ENCODE measurements at regions not wholly inside any gene's neighbourhood (a gene's known extent, or its start where the extent isn't known, plus 50 kb on each side); places are given as distances from the start of the nearest gene placed in this dataset.

GRCh38 chr1:10897981-10898728, 101.7 kb upstream of the CASZ1 start:
- TF ChIP-seq, protein P1, sequence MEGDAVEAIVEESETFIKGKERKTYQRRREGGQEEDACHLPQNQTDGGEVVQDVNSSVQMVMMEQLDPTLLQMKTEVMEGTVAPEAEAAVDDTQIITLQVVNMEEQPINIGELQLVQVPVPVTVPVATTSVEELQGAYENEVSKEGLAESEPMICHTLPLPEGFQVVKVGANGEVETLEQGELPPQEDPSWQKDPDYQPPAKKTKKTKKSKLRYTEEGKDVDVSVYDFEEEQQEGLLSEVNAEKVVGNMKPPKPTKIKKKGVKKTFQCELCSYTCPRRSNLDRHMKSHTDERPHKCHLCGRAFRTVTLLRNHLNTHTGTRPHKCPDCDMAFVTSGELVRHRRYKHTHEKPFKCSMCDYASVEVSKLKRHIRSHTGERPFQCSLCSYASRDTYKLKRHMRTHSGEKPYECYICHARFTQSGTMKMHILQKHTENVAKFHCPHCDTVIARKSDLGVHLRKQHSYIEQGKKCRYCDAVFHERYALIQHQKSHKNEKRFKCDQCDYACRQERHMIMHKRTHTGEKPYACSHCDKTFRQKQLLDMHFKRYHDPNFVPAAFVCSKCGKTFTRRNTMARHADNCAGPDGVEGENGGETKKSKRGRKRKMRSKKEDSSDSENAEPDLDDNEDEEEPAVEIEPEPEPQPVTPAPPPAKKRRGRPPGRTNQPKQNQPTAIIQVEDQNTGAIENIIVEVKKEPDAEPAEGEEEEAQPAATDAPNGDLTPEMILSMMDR (IDR thresholded peaks at IDR 0.05) = no peak

DNA sequence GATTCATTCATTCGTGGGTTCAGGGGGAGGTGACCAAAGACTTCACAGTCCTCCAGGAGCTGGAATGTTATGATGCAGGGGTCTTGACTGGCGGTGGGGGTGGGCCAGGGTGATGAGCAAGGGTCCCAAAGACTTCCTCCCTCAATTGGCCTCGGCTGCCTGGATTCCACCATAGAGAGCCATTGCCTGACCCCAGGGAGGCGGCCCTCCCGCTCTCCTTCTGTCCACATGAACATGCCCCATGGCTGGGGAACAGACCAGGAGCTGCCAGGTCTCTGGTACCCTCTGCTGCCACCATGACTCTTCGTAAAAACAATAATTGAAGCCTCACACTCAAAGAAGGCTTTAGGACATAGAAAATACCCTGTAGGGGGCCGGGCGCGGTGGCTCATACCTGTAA, 102.5 kb upstream of the CASZ1 start:
- intact Hi-C loops (cut with DNase I) = no loop called here
- no peaks in the 10 kb centered on the region for H3K4me1 ChIP-seq
- no peak overlapping the region for H3K4me3 ChIP-seq
- H3K9me3 ChIP-seq = no peaks in the 10 kb centered on the region
- TF ChIP-seq, protein P1 (IDR thresholded peaks at IDR 0.05) = no peak
- no peaks in the 10 kb centered on the region for H3K36me3 ChIP-seq
- ATAC-seq (no peak), DNase-seq (no peak)
- WGBS, 2 donors = 85% methylated on average over 9 of the region's 9 CpGs
- no peak overlapping the region for H3K27ac ChIP-seq
- peaks cover 0 to 56% (median 43%) of the 10 kb centered on the region in 7 donors for H3K27me3 ChIP-seq

More at GRCh38 chr1:10897981-10898728, 101.7 kb upstream of the CASZ1 start:
- H3K4me3 ChIP-seq = no peak overlapping the region
- intact Hi-C loops (cut with DNase I) = no loop called here
- H3K4me1 ChIP-seq = no peaks in the 10 kb centered on the region
- H3K36me3 ChIP-seq = no peaks in the 10 kb centered on the region
- H3K9me3 ChIP-seq = no peaks in the 10 kb centered on the region
- 49 to 59% methylated on average over 17 of the region's 17 CpGs for WGBS, 2 donors
- DNase-seq (no peak), ATAC-seq (peak in 1 of 8 donors; percentile 20)
- peaks cover 0 to 57% (median 43%) of the 10 kb centered on the region in 7 donors for H3K27me3 ChIP-seq
- H3K27ac ChIP-seq = no peak overlapping the region

GRCh38 chr1:10899490-10900250, 103.2 kb upstream of the CASZ1 start:
- peaks cover 0 to 52% (median 41%) of the 10 kb centered on the region in 7 donors for H3K27me3 ChIP-seq
- DNase-seq = no peak
- intact Hi-C loops (cut with DNase I) = no loop called here

DNA sequence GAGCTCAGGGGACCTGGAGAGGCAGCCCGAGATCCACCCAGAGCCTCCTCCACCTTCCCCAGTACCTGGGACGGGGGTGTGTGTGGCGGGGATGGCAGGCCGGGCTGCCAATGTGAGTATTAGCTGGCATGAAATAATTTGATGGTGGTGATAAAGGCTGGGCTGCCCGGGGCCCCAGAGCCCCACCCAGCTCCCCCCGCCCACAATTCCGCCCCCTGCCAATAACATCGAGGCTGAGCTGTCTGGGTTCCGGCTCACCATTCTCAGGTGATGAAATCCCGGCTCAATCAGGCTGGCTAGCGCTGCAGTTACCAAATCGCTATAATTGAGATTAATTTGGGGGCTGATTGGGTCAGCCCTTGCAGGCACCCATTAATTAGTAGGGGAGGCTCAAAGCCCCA, 103.8 kb upstream of the CASZ1 start:
- WGBS, 2 donors = 68% methylated on average over 12 of the region's 12 CpGs
- peaks cover 0 to 49% (median 37%) of the 10 kb centered on the region in 7 donors for H3K27me3 ChIP-seq

More at GRCh38 chr1:10899490-10900250, 103.2 kb upstream of the CASZ1 start:
- Histone ChIP-seq H3K9me3 (no peaks in the 10 kb centered on the region), H3K27ac (no peak overlapping the region), H3K36me3 (no peaks in the 10 kb centered on the region), H3K4me1 (peaks cover 0 to 2% (median 0%) of the 10 kb centered on the region in 9 donors), H3K4me3 (no peak overlapping the region)
- TF ChIP-seq, protein P1 (IDR thresholded peaks at IDR 0.05) = no peak
- 71 to 80% methylated on average over 18 of the region's 18 CpGs for WGBS, 2 donors
- no peak for ATAC-seq

More for the DNA sequence above, 103.8 kb upstream of the CASZ1 start:
- ATAC-seq (peak in 1 of 8 donors; percentile 17), DNase-seq (no peak)
- intact Hi-C loops (cut with DNase I) = no loop called here
- no peaks in the 10 kb centered on the region for H3K9me3 ChIP-seq
- H3K4me1 ChIP-seq = peaks cover 0 to 7% (median 0%) of the 10 kb centered on the region in 9 donors
- TF ChIP-seq, protein P1 (IDR thresholded peaks at IDR 0.05) = no peak
- H3K27ac ChIP-seq = no peak overlapping the region
- no peaks in the 10 kb centered on the region for H3K36me3 ChIP-seq
- no peak overlapping the region for H3K4me3 ChIP-seq
